Activated T-cell treated with anti-CD3 and anti-CD28 coated beads for 24 hours (primary cell): ENCODE measurements at regions not wholly inside any gene's neighbourhood (a gene's known extent, or its start where the extent isn't known, plus 50 kb on each side); places are given as distances from the start of the nearest gene placed in this dataset.

ENCODE experiments used
- DNase-seq: peaks from one replicate; pipeline ENCODE4 v3.0.0-alpha.2; 2020; ENCODE audit warnings: low read depth

GRCh38 chr7:15916681-15917380 lies 230.3 kb upstream of the MEOX2 start:
- no peak for DNase-seq

- DNase-seq = no peak
Observed at GRCh38 chr7:15915686-15916293, 229.3 kb upstream of the MEOX2 start.

- DNase-seq = no peak
Observed at GRCh38 chr7:15914611-15915010, 228.1 kb upstream of the MEOX2 start.

GRCh38 chr7:15906436-15906835 lies 220.0 kb upstream of the MEOX2 start:
- no peak for DNase-seq

- DNase-seq = no peak
Observed at GRCh38 chr7:15905251-15906040, 219.0 kb upstream of the MEOX2 start.

GRCh38 chr7:15891151-15891881 lies 204.8 kb upstream of the MEOX2 start:
- DNase-seq = no peak

- no peak for DNase-seq
Observed at GRCh38 chr7:15889507-15889906, 203.0 kb upstream of the MEOX2 start.

- no peak for DNase-seq
Observed at GRCh38 chr7:15888090-15888489, 201.6 kb upstream of the MEOX2 start.

- DNase-seq = no peak
Observed at GRCh38 chr7:15886626-15887025, 200.1 kb upstream of the MEOX2 start.

GRCh38 chr7:15885678-15886077 lies 199.2 kb upstream of the MEOX2 start:
- no peak for DNase-seq

GRCh38 chr7:15874774-15875173 lies 188.3 kb upstream of the MEOX2 start:
- no peak for DNase-seq

- no peak for DNase-seq
Observed at GRCh38 chr7:15870347-15870746, 183.9 kb upstream of the MEOX2 start.

GRCh38 chr7:15867441-15867840 lies 181.0 kb upstream of the MEOX2 start:
- no peak for DNase-seq

- DNase-seq = no peak
Observed at GRCh38 chr7:15866753-15867152, 180.3 kb upstream of the MEOX2 start.

GRCh38 chr7:15864626-15864991 lies 178.1 kb upstream of the MEOX2 start:
- DNase-seq = no peak

- no peak for DNase-seq
Observed at GRCh38 chr7:15863951-15864625, 177.6 kb upstream of the MEOX2 start.

GRCh38 chr7:15862781-15863165 lies 176.3 kb upstream of the MEOX2 start:
- no peak for DNase-seq

- DNase-seq = no peak
Observed at GRCh38 chr7:15862016-15862780, 175.7 kb upstream of the MEOX2 start.

- no peak for DNase-seq
Observed at GRCh38 chr7:15860264-15860949, 173.9 kb upstream of the MEOX2 start.

GRCh38 chr7:15857026-15857425 lies 170.5 kb upstream of the MEOX2 start:
- no peak for DNase-seq

- no peak for DNase-seq
Observed at GRCh38 chr7:15856311-15856710, 169.8 kb upstream of the MEOX2 start.
